Peyer's patch (tissue), 4 donors: ENCODE measurements at regions not wholly inside any gene's neighbourhood (a gene's known extent, or its start where the extent isn't known, plus 50 kb on each side); places are given as distances from the start of the nearest gene placed in this dataset.

Experiments used
- DNase-seq, 3 donors: peaks; one replicate each; pipeline ENCODE4 v3.0.0-alpha.2; 2017 to 2019
- H3K27ac ChIP-seq, 4 donors: fragments of 200-600 bp; sonication (generic); one replicate each; pipeline ENCODE4 v1.5.1; 2016 to 2019
- H3K27me3 ChIP-seq, 2 donors: fragments of 200-600 bp; sonication (generic); one replicate each; pipeline ENCODE4 v1.5.1; 2019
- H3K36me3 ChIP-seq, 3 donors: fragments of 200-600 bp; sonication (generic); one replicate each; pipeline ENCODE4 v1.5.1; 2016 to 2019
- H3K4me1 ChIP-seq, 4 donors: fragments of 200-600 bp; sonication (generic); one replicate each; pipeline ENCODE4 v1.5.1; 2016 to 2019
- H3K4me3 ChIP-seq, 4 donors: fragments of 200-600 bp; sonication (generic); 1 replicate in 3 of 4; 2 replicates in 1 of 4; pipeline ENCODE4 v1.5.1; 2016 to 2019; ENCODE audit warnings: mild to moderate bottlenecking in 1 of 4
- H3K9me3 ChIP-seq, 4 donors: fragments of 200-600 bp; sonication (generic); one replicate each; pipeline ENCODE4 v1.5.1; 2016 to 2019; ENCODE audit warnings: mild to moderate bottlenecking in 1 of 4
- POLR2A ChIP-seq, 2 donors: fragments of 450-650 bp; IDR thresholded peaks; one replicate each; pipeline ENCODE4 v1.5.1; 2017; ENCODE audit warnings: antibody characterized with exemption in 2 of 2, mild to moderate bottlenecking in 2 of 2, moderate library complexity in 2 of 2
- TF ChIP-seq, protein P1 (sequence below), 6 experiments: fragments of 450-650 bp in 4 of 6; fragments of 200-600 bp in 2 of 6; sonication (generic) in 1 of 6; IDR thresholded peaks; one replicate each; pipeline ENCODE4 v1.5.1; 2017 to 2019; ENCODE audit warnings: antibody characterized with exemption in 6 of 6, mild to moderate bottlenecking in 3 of 6, moderate library complexity in 1 of 6

- H3K9me3 ChIP-seq, result no peaks in the 10 kb centered on the region
These were observed 104.4 kb upstream of the TWIST2 start for GRCh38 chr2:238743243-238744065.

GRCh38 chr2:238744951-238745350 is 102.9 kb upstream of the TWIST2 start:
- TF ChIP-seq, protein P1, sequence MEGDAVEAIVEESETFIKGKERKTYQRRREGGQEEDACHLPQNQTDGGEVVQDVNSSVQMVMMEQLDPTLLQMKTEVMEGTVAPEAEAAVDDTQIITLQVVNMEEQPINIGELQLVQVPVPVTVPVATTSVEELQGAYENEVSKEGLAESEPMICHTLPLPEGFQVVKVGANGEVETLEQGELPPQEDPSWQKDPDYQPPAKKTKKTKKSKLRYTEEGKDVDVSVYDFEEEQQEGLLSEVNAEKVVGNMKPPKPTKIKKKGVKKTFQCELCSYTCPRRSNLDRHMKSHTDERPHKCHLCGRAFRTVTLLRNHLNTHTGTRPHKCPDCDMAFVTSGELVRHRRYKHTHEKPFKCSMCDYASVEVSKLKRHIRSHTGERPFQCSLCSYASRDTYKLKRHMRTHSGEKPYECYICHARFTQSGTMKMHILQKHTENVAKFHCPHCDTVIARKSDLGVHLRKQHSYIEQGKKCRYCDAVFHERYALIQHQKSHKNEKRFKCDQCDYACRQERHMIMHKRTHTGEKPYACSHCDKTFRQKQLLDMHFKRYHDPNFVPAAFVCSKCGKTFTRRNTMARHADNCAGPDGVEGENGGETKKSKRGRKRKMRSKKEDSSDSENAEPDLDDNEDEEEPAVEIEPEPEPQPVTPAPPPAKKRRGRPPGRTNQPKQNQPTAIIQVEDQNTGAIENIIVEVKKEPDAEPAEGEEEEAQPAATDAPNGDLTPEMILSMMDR (IDR thresholded peaks at IDR 0.05), result no peak
- TF ChIP-seq POLR2A (IDR thresholded peaks at IDR 0.05), result no peak
- Histone ChIP-seq H3K9me3 (peaks cover 0 to 4% (median 0%) of the 10 kb centered on the region in 4 donors), H3K27me3 (no peaks in the 10 kb centered on the region), H3K27ac (no peak overlapping the region), H3K4me3 (no peak overlapping the region), H3K36me3 (no peaks in the 10 kb centered on the region), H3K4me1 (no peaks in the 10 kb centered on the region)
- DNase-seq, result no peak

More at GRCh38 chr2:238743243-238744065, 104.4 kb upstream of the TWIST2 start:
- TF ChIP-seq, protein P1 (IDR thresholded peaks at IDR 0.05), result no peak
- no peak for TF ChIP-seq POLR2A (IDR thresholded peaks at IDR 0.05)
- H3K4me1 ChIP-seq, result no peaks in the 10 kb centered on the region
- no peaks in the 10 kb centered on the region for H3K27me3 ChIP-seq
- no peak overlapping the region for H3K4me3 ChIP-seq
- no peaks in the 10 kb centered on the region for H3K36me3 ChIP-seq
- DNase-seq, result no peak
- H3K27ac ChIP-seq, result no peak overlapping the region

GRCh38 chr2:238745997-238746396 is 101.9 kb upstream of the TWIST2 start:
- no peak overlapping the region for H3K27ac ChIP-seq
- DNase-seq, result no peak
- TF ChIP-seq POLR2A (IDR thresholded peaks at IDR 0.05), result no peak
- TF ChIP-seq, protein P1 (IDR thresholded peaks at IDR 0.05), result no peak
- H3K4me3 ChIP-seq, result no peak overlapping the region
- no peaks in the 10 kb centered on the region for H3K27me3 ChIP-seq
- H3K9me3 ChIP-seq, result peaks cover 0 to 7% (median 0%) of the 10 kb centered on the region in 4 donors
- no peaks in the 10 kb centered on the region for H3K36me3 ChIP-seq
- H3K4me1 ChIP-seq, result no peaks in the 10 kb centered on the region

GRCh38 chr2:238747114-238747513 is 100.8 kb upstream of the TWIST2 start:
- H3K27me3 ChIP-seq, result no peaks in the 10 kb centered on the region
- H3K4me3 ChIP-seq, result no peak overlapping the region
- peaks cover 0 to 7% (median 0%) of the 10 kb centered on the region in 4 donors for H3K9me3 ChIP-seq
- H3K36me3 ChIP-seq, result no peaks in the 10 kb centered on the region
- no peaks in the 10 kb centered on the region for H3K4me1 ChIP-seq
- no peak for DNase-seq
- H3K27ac ChIP-seq, result no peak overlapping the region
- TF ChIP-seq POLR2A (IDR thresholded peaks at IDR 0.05), result no peak
- TF ChIP-seq, protein P1 (IDR thresholded peaks at IDR 0.05), result no peak

DNA sequence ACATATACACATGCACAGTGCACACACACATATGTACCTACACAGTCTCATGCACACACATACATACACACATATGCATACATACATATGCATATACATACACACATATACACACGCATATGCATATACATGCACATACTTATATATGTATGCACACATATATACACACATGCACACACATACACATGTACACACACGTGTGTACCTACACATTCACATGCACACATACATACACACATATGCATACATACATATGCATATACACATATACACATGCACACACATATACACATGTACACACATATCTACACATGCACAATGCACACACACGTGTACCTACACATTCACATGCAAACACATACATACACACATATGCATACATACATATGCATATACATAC is 100.3 kb upstream of the TWIST2 start:
- Histone ChIP-seq H3K4me1 (no peaks in the 10 kb centered on the region), H3K4me3 (no peak overlapping the region), H3K27me3 (no peaks in the 10 kb centered on the region), H3K9me3 (peaks cover 0 to 7% (median 0%) of the 10 kb centered on the region in 4 donors), H3K27ac (no peak overlapping the region), H3K36me3 (no peaks in the 10 kb centered on the region)
- no peak for TF ChIP-seq POLR2A (IDR thresholded peaks at IDR 0.05)
- TF ChIP-seq, protein P1 (IDR thresholded peaks at IDR 0.05), result no peak
- no peak for DNase-seq
